SW480 (cell line): ENCODE measurements at regions not wholly inside any gene's neighbourhood (a gene's known extent, or its start where the extent isn't known, plus 50 kb on each side); places are given as distances from the start of the nearest gene placed in this dataset.

Source experiments
- DNase-seq: peaks from one replicate; pipeline ENCODE4 v3.0.0-alpha.2; 2016; ENCODE audit warnings: low spot score

GRCh38 chr3:18772699-18773305, 347.7 kb upstream of the SATB1 start:
- DNase-seq: no peak

- DNase-seq: no peak
Observed at GRCh38 chr3:18771931-18772330, 346.8 kb upstream of the SATB1 start.

GRCh38 chr3:18770800-18771199, 345.7 kb upstream of the SATB1 start:
- DNase-seq: no peak

- DNase-seq: no peak
Observed at GRCh38 chr3:18767756-18768303, 342.7 kb upstream of the SATB1 start.

- no peak for DNase-seq
Observed at GRCh38 chr3:18766974-18767373, 341.8 kb upstream of the SATB1 start.

GRCh38 chr3:18765662-18766061, 340.5 kb upstream of the SATB1 start:
- no peak for DNase-seq

- DNase-seq: no peak
Observed at GRCh38 chr3:18765161-18765560, 340.0 kb upstream of the SATB1 start.

GRCh38 chr3:18761530-18761929, 336.4 kb upstream of the SATB1 start:
- DNase-seq: no peak

- DNase-seq: peak; percentile 63
Observed at GRCh38 chr3:18758047-18758704, 333.0 kb upstream of the SATB1 start.

GRCh38 chr3:18757476-18757875, 332.3 kb upstream of the SATB1 start:
- no peak for DNase-seq

- no peak for DNase-seq
Observed at GRCh38 chr3:18752273-18752934, 327.3 kb upstream of the SATB1 start.

- DNase-seq: no peak
Observed at GRCh38 chr3:18751514-18751913, 326.4 kb upstream of the SATB1 start.

GRCh38 chr3:18747383-18747782, 322.2 kb upstream of the SATB1 start:
- DNase-seq: no peak

- no peak for DNase-seq
Observed at GRCh38 chr3:18745472-18745871, 320.3 kb upstream of the SATB1 start.

- DNase-seq: no peak
Observed at GRCh38 chr3:18744472-18744871, 319.3 kb upstream of the SATB1 start.

- no peak for DNase-seq
Observed at GRCh38 chr3:18743761-18744160, 318.6 kb upstream of the SATB1 start.

GRCh38 chr3:18740631-18741583, 315.8 kb upstream of the SATB1 start:
- no peak for DNase-seq

GRCh38 chr3:18739099-18739433, 313.9 kb upstream of the SATB1 start:
- DNase-seq: no peak

GRCh38 chr3:18738393-18739098, 313.4 kb upstream of the SATB1 start:
- no peak for DNase-seq

GRCh38 chr3:18735005-18735404, 309.9 kb upstream of the SATB1 start:
- DNase-seq: no peak

- no peak for DNase-seq
Observed at GRCh38 chr3:18734309-18734708, 309.2 kb upstream of the SATB1 start.

- DNase-seq: no peak
Observed at GRCh38 chr3:18732474-18732873, 307.3 kb upstream of the SATB1 start.
